Cardiac septum (tissue), 1 donor: ENCODE measurements at regions not wholly inside any gene's neighbourhood (a gene's known extent, or its start where the extent isn't known, plus 50 kb on each side); places are given as distances from the start of the nearest gene placed in this dataset.

Experiments used
- DNase-seq: peaks from one replicate; pipeline ENCODE4 v3.0.0-alpha.2; 2020; ENCODE audit warnings: low spot score
- intact Hi-C: fragments of 100-400 bp; cut with DNase I; formaldehyde crosslinking; loops from one replicate; pipeline ENCODE4 v1.14.0; 2022
- donor health status: DM: no; HTN: no; CAD: no.

- intact Hi-C loops, result no loop called here
- no peak for DNase-seq
These were observed 55.3 kb upstream of the POM121L12 start for GRCh38 chr7:52980129-52980528.

GRCh38 chr7:52973126-52973525 is 62.3 kb upstream of the POM121L12 start:
- intact Hi-C loops, result no loop called here
- DNase-seq, result no peak

GRCh38 chr7:52962402-52963076 is 72.9 kb upstream of the POM121L12 start:
- DNase-seq, result no peak
- intact Hi-C loops, result no loop called here

GRCh38 chr7:52961084-52961483 is 74.3 kb upstream of the POM121L12 start:
- intact Hi-C loops, result no loop called here
- no peak for DNase-seq

- intact Hi-C loops, result no loop called here
- DNase-seq, result no peak
These were observed 75.4 kb upstream of the POM121L12 start for GRCh38 chr7:52959878-52960660.

GRCh38 chr7:52959336-52959735 is 76.1 kb upstream of the POM121L12 start:
- intact Hi-C loops, result no loop called here
- no peak for DNase-seq

- no peak for DNase-seq
- intact Hi-C loops, result no loop called here
These were observed 76.8 kb upstream of the POM121L12 start for GRCh38 chr7:52958621-52959140.

GRCh38 chr7:52956379-52956915 is 79.0 kb upstream of the POM121L12 start:
- DNase-seq, result no peak
- intact Hi-C loops, result no loop called here

- intact Hi-C loops, result no loop called here
- DNase-seq, result no peak
These were observed 79.9 kb upstream of the POM121L12 start for GRCh38 chr7:52955522-52955921.

GRCh38 chr7:52944921-52945320 is 90.5 kb upstream of the POM121L12 start:
- intact Hi-C loops, result no loop called here
- DNase-seq, result no peak

GRCh38 chr7:52940481-52940880 is 95.0 kb upstream of the POM121L12 start:
- no peak for DNase-seq
- intact Hi-C loops, result no loop called here

- intact Hi-C loops, result no loop called here
- DNase-seq, result no peak
These were observed 96.8 kb upstream of the POM121L12 start for GRCh38 chr7:52938455-52939133.

GRCh38 chr7:52936750-52937149 is 98.7 kb upstream of the POM121L12 start:
- DNase-seq, result no peak
- intact Hi-C loops, result no loop called here

- intact Hi-C loops, result no loop called here
- DNase-seq, result no peak
These were observed 106.8 kb upstream of the POM121L12 start for GRCh38 chr7:52928591-52928990.

GRCh38 chr7:52925332-52925731 is 110.1 kb upstream of the POM121L12 start:
- no peak for DNase-seq
- intact Hi-C loops, result no loop called here

- intact Hi-C loops, result no loop called here
- DNase-seq, result no peak
These were observed 114.5 kb upstream of the POM121L12 start for GRCh38 chr7:52920977-52921376.

- no peak for DNase-seq
- intact Hi-C loops, result no loop called here
These were observed 117.4 kb upstream of the POM121L12 start for GRCh38 chr7:52917982-52918578.

GRCh38 chr7:52911795-52912194 is 123.6 kb upstream of the POM121L12 start:
- intact Hi-C loops, result no loop called here

GRCh38 chr7:52911326-52911725 is 124.1 kb upstream of the POM121L12 start:
- intact Hi-C loops, result no loop called here
- no peak for DNase-seq

More at GRCh38 chr7:52911795-52912194, 123.6 kb upstream of the POM121L12 start:
- DNase-seq, result no peak

GRCh38 chr7:52909935-52910334 is 125.5 kb upstream of the POM121L12 start:
- intact Hi-C loops, result no loop called here
- no peak for DNase-seq
